GM23338 (cell line): ENCODE measurements at regions not wholly inside any gene's neighbourhood (a gene's known extent, or its start where the extent isn't known, plus 50 kb on each side); places are given as distances from the start of the nearest gene placed in this dataset.

Source experiments
- ATAC-seq: fragments of 200-7000 bp; cut with Tn5 transposase; 3 replicates; pipeline ENCODE4 v1.9.1; 2020
- DNase-seq: peaks from one replicate; pipeline ENCODE4 v3.0.0-alpha.2; 2015; ENCODE audit warnings: low spot score
- H2AFZ ChIP-seq: fragments of 200-600 bp; sonication (generic); 2 replicates; pipeline ENCODE4 v1.8.0; 2016; ENCODE audit warnings: antibody characterized with exemption, mild to moderate bottlenecking, moderate library complexity
- H3F3A ChIP-seq: fragments of 200-600 bp; sonication (generic); replicated peaks from 2 replicates; pipeline ENCODE4 v1.8.0; 2017; ENCODE audit warnings: antibody characterized with exemption, mixed run types, low read depth
- H3K27ac ChIP-seq: fragments of 200-600 bp; sonication (generic); 2 replicates; pipeline ENCODE4 v1.6.1; 2016; ENCODE audit warnings: low read depth
- H3K27me3 ChIP-seq: fragments of 200-600 bp; sonication (generic); 2 replicates; pipeline ENCODE4 v1.8.0; 2016; ENCODE audit warnings: mild to moderate bottlenecking, mixed run types, moderate library complexity; ENCODE audit not compliant: insufficient read depth
- H3K36me3 ChIP-seq: fragments of 200-600 bp; sonication (generic); 2 replicates; pipeline ENCODE4 v1.8.0; 2016; ENCODE audit warnings: mild to moderate bottlenecking; ENCODE audit not compliant: insufficient read depth
- H3K4me1 ChIP-seq: fragments of 200-600 bp; sonication (generic); 2 replicates; pipeline ENCODE4 v1.8.0; 2016; ENCODE audit warnings: mild to moderate bottlenecking, moderate library complexity; ENCODE audit not compliant: insufficient read depth
- H3K4me2 ChIP-seq: fragments of 200-600 bp; sonication (generic); 2 replicates; pipeline ENCODE4 v1.7.1; 2017; ENCODE audit warnings: mixed run types
- H3K4me3 ChIP-seq: fragments of 200-600 bp; sonication (generic); 2 replicates; pipeline ENCODE4 v1.6.1; 2016; ENCODE audit warnings: mixed run types
- H3K79me2 ChIP-seq: fragments of 200-600 bp; sonication (generic); replicated peaks from 2 replicates; pipeline ENCODE4 v1.8.0; 2017; ENCODE audit warnings: mild to moderate bottlenecking; ENCODE audit not compliant: insufficient read depth
- H3K9me2 ChIP-seq: fragments of 200-600 bp; sonication (generic); 2 replicates; pipeline ENCODE4 v1.8.0; 2017; ENCODE audit not compliant: insufficient read depth
- H4K20me1 ChIP-seq: fragments of 200-600 bp; sonication (generic); replicated peaks from 2 replicates; pipeline ENCODE4 v1.8.0; 2017; ENCODE audit warnings: mild to moderate bottlenecking; ENCODE audit not compliant: insufficient read depth
- H3K27ac Mint-ChIP-seq: 2 replicates; pipeline ENCODE4 v1.8.0; 2020; ENCODE audit warnings: inconsistent platforms, mild to moderate bottlenecking, moderate library complexity, mixed read lengths
- H3K27me3 Mint-ChIP-seq: 3 replicates; pipeline ENCODE4 v1.8.0; 2022; ENCODE audit warnings: low read depth, mild to moderate bottlenecking, moderate library complexity, mixed read lengths, inconsistent platforms; ENCODE audit not compliant: insufficient read depth, poor library complexity
- H3K36me3 Mint-ChIP-seq: 3 replicates; pipeline ENCODE4 v1.8.0; 2021; ENCODE audit warnings: low read depth, mild to moderate bottlenecking, inconsistent platforms, moderate library complexity, mixed read lengths
- H3K4me1 Mint-ChIP-seq: 3 replicates; pipeline ENCODE4 v1.8.0; 2020; ENCODE audit warnings: mild to moderate bottlenecking, inconsistent platforms, mixed read lengths
- H3K4me3 Mint-ChIP-seq: 3 replicates; pipeline ENCODE4 v1.8.0; 2021; ENCODE audit warnings: moderate library complexity, mild to moderate bottlenecking, inconsistent platforms, mixed read lengths
- H3K9me3 Mint-ChIP-seq: 3 replicates; pipeline ENCODE4 v1.8.0; 2020; ENCODE audit warnings: moderate library complexity, mild to moderate bottlenecking, inconsistent platforms, mixed read lengths
- CTCF ChIP-seq, 2 experiments: fragments of 200-600 bp in 1 of 2; sonication (generic) in 1 of 2; conservative IDR thresholded peaks; 2 replicates each; pipeline versions ENCODE4 v1.5.1 to v1.6.1; 2016 to 2017; ENCODE audit warnings: antibody characterized with exemption in 2 of 2, low read depth in 2 of 2, mild to moderate bottlenecking in 2 of 2, moderate library complexity in 1 of 2
- ETS1 ChIP-seq: IDR thresholded peaks from 2 replicates; pipeline ENCODE4 v1.6.1; 2016; ENCODE audit warnings: antibody characterized with exemption
- EZH2 ChIP-seq: fragments of 200-600 bp; sonication (generic); IDR thresholded peaks from one replicate; pipeline ENCODE4 v1.8.0; 2017; ENCODE audit warnings: antibody characterized with exemption, mild to moderate bottlenecking, low read depth; ENCODE audit not compliant: unreplicated experiment
- EZH2phosphoT487 ChIP-seq: fragments of 200-600 bp; sonication (generic); IDR thresholded peaks from one replicate; pipeline ENCODE4 v1.8.1; 2018; ENCODE audit warnings: antibody characterized with exemption; ENCODE audit not compliant: unreplicated experiment
- ZNF114 ChIP-seq: fragments of 250-450 bp; sonication (Bioruptor Pico); IDR thresholded peaks from 2 replicates; pipeline ENCODE4 v1.5.0; 2020; ENCODE audit warnings: mild to moderate bottlenecking, moderate library complexity
- ZNF462 ChIP-seq: fragments of 250-450 bp; sonication (Bioruptor Pico); IDR thresholded peaks from 2 replicates; pipeline ENCODE4 v1.5.0; 2020; ENCODE audit warnings: mild to moderate bottlenecking, moderate library complexity
- TF ChIP-seq, protein P1 (sequence below): IDR thresholded peaks from one replicate; pipeline ENCODE4 v1.6.1; 2018; ENCODE audit warnings: antibody characterized with exemption; ENCODE audit not compliant: unreplicated experiment

DNA sequence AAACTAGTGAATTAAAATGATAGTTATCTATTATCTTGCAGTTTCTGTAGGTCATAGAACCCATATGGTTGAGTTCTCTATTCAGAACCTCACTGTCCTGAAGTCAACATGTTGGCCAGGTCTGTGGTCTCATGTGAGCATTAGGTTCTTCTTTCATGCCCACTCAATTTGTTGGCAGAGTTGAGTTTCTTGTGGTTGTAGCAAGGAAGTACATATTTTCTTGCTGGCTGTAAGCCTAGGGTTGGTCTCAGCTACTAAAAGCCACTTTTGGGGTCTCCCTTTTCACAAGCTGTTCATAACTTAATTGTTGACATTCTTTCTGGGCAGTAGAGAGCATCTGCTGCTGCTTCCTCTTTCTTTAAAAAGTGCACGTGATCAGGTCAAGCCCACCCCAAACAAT lies 1165.1 kb upstream of the NCAM2 start:
- no peaks in the 10 kb centered on the region for H3K36me3 Mint-ChIP-seq
- no peak overlapping the region for H3K4me3 Mint-ChIP-seq
- no peak for TF ChIP-seq ETS1
- no peak for TF ChIP-seq ZNF114 (CRISPR knock-in tag)
- no peak for TF ChIP-seq EZH2phosphoT487
- TF ChIP-seq CTCF (conservative IDR thresholded peaks at IDR 0.05; ENCODE audit: low read depth in 2 of 2): no peak
- no peak for TF ChIP-seq EZH2
- TF ChIP-seq, protein P1, sequence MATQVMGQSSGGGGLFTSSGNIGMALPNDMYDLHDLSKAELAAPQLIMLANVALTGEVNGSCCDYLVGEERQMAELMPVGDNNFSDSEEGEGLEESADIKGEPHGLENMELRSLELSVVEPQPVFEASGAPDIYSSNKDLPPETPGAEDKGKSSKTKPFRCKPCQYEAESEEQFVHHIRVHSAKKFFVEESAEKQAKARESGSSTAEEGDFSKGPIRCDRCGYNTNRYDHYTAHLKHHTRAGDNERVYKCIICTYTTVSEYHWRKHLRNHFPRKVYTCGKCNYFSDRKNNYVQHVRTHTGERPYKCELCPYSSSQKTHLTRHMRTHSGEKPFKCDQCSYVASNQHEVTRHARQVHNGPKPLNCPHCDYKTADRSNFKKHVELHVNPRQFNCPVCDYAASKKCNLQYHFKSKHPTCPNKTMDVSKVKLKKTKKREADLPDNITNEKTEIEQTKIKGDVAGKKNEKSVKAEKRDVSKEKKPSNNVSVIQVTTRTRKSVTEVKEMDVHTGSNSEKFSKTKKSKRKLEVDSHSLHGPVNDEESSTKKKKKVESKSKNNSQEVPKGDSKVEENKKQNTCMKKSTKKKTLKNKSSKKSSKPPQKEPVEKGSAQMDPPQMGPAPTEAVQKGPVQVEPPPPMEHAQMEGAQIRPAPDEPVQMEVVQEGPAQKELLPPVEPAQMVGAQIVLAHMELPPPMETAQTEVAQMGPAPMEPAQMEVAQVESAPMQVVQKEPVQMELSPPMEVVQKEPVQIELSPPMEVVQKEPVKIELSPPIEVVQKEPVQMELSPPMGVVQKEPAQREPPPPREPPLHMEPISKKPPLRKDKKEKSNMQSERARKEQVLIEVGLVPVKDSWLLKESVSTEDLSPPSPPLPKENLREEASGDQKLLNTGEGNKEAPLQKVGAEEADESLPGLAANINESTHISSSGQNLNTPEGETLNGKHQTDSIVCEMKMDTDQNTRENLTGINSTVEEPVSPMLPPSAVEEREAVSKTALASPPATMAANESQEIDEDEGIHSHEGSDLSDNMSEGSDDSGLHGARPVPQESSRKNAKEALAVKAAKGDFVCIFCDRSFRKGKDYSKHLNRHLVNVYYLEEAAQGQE: no peak
- no peak for TF ChIP-seq ZNF462 (CRISPR knock-in tag)
- Histone ChIP-seq H3K27me3 (no peaks in the 10 kb centered on the region), H4K20me1 (no peaks in the 10 kb centered on the region), H2AFZ (no peak overlapping the region), H3K4me3 (no peak overlapping the region), H3F3A (no peaks in the 10 kb centered on the region), H3K36me3 (no peaks in the 10 kb centered on the region), H3K4me1 (no peaks in the 10 kb centered on the region), H3K4me2 (no peak overlapping the region), H3K9me2 (no peaks in the 10 kb centered on the region), H3K79me2 (no peaks in the 10 kb centered on the region), H3K27ac (no peak overlapping the region)
- no peaks in the 10 kb centered on the region for H3K4me1 Mint-ChIP-seq
- no peaks in the 10 kb centered on the region for H3K27me3 Mint-ChIP-seq
- H3K27ac Mint-ChIP-seq: no peak overlapping the region
- ATAC-seq: no peak
- no peak for DNase-seq
- no peaks in the 10 kb centered on the region for H3K9me3 Mint-ChIP-seq
